LNCAP (cell line): ENCODE measurements at regions not wholly inside any gene's neighbourhood (a gene's known extent, or its start where the extent isn't known, plus 50 kb on each side); places are given as distances from the start of the nearest gene placed in this dataset.

Experiments used
- TF ChIP-seq, protein P1 (sequence below): fragments of 450-650 bp; IDR thresholded peaks from 2 replicates; pipeline ENCODE4 v1.5.1; 2017; ENCODE audit warnings: mild to moderate bottlenecking

DNA sequence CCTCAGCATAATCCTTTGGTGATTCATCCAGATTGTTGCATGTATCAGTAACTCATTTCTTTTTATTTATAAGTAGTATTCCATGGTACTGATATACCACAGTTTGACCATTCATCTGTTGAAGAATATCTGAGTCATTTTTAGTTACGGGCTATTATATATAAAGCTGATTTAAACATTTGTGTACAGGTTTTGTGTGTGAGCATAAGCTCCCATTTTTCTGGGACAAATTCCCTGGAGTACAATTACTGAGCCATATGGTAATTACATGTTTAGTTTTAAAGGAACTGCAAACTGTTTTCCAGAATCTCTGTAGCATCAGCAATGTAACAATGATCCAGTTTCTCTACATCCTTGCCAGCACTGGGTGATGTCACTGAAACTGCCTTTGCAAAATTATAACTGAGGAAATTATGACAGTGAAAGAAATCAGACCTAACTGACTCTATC, 236.2 kb upstream of the KRR1 start:
- TF ChIP-seq, protein P1, sequence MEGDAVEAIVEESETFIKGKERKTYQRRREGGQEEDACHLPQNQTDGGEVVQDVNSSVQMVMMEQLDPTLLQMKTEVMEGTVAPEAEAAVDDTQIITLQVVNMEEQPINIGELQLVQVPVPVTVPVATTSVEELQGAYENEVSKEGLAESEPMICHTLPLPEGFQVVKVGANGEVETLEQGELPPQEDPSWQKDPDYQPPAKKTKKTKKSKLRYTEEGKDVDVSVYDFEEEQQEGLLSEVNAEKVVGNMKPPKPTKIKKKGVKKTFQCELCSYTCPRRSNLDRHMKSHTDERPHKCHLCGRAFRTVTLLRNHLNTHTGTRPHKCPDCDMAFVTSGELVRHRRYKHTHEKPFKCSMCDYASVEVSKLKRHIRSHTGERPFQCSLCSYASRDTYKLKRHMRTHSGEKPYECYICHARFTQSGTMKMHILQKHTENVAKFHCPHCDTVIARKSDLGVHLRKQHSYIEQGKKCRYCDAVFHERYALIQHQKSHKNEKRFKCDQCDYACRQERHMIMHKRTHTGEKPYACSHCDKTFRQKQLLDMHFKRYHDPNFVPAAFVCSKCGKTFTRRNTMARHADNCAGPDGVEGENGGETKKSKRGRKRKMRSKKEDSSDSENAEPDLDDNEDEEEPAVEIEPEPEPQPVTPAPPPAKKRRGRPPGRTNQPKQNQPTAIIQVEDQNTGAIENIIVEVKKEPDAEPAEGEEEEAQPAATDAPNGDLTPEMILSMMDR = no peak

- TF ChIP-seq, protein P1 = no peak
Observed at GRCh38 chr12:75746621-75747020, 235.2 kb upstream of the KRR1 start.

DNA sequence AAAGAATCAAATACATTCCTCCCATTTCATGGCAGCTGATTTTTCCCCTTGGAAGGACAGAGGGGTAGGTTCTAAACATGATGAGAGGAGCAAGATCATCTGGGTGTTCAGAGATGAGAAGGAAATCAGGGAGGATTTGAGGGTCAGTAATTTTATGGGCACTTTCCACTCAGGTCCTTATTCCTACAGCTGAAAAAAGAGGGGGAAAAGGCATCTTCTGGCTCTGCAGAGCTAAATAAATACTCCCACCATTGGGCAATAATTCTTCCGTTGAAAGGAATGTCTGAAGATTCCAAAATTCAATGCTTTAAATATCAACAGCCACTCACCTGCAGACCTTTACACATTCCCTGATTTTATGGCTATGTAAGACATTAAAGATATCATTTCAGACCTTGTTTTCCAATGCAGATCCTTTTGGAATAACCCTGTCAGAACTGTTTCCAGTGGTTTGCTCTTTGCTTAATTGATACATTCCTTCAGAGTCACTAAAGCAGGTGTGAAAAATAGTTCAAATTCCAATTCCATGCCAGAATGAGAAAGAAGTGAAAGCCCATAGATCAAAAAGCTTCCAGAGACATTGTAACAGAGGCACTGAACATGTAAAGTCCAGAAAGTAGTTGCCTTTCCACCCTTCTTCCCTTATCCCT, 233.3 kb upstream of the KRR1 start:
- TF ChIP-seq, protein P1 = no peak

DNA sequence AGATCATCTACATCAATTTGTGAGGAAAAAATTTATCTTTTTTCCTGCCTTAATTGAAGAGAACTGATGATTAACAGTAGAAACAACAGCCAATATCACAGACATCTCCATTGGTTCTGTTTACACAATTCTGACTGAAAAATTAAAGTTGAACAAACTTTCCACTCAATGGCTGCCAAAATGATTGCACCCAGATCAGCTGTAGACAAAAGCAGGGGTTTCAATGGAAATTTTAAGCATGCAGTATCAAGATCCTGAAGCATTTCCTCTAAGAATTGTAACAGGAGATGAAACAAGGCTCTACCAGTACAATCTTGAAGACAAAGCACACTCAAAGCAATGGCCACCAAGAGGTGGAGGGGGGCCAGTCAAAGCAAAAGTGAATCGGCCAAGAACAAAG, 231.6 kb upstream of the KRR1 start:
- TF ChIP-seq, protein P1 = no peak

GRCh38 chr12:75742048-75742447, 230.6 kb upstream of the KRR1 start:
- TF ChIP-seq, protein P1 = no peak

DNA sequence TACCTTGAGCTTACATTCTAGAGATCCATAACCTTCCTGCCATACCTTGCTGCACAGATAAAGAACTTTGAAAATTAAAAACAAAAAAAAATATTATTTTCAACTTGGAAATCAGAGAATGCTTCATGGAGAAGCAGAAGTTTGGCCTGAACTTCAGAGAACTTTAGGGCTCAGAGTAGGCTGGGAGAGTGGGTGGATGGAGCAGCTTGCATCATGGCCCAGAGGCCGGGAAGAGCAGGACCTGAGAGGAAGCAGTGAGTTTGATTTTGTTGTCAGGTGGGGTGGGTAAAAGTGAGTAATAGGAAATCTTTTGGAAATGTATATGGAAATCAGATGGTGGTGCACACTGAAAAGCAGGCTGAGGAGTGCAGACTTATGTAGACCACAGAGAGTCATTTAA, 228.5 kb upstream of the KRR1 start:
- TF ChIP-seq, protein P1 = no peak

GRCh38 chr12:75738486-75738885, 227.1 kb upstream of the KRR1 start:
- TF ChIP-seq, protein P1 = no peak

DNA sequence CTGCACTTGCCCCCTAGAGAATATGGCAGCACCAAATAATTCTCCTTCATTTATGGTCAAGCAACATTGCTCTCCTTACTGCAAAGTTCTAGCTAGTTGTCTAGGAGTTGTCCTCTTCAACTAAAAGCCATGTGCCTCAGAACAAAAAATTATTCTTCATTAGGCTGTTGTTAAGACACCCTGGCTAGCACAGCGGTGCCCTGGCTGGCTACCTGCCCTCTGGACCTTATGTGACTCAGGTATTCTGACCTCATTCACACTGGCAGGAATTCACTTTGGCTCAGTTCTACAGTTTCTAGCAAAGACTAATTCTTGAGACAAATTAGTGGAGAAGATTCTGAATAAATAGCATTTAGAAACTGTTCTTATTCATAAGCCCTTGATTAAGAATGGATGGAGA, 224.4 kb upstream of the KRR1 start:
- TF ChIP-seq, protein P1 = no peak
